GM18502 (cell line): ENCODE measurements at regions not wholly inside any gene's neighbourhood (a gene's known extent, or its start where the extent isn't known, plus 50 kb on each side); places are given as distances from the start of the nearest gene placed in this dataset.
"Not testable (repeated sequence)": the region's sequence is repeated elsewhere in the genome, so short reads cannot be mapped to it uniquely, and the experiment has no call there.

Source experiments
- ATAC-seq: cut with Tn5 transposase; IDR thresholded peaks from one replicate; pipeline ENCODE4 v1.9.1; 2021; ENCODE audit warnings: mild to moderate bottlenecking; ENCODE audit not compliant: unreplicated experiment, poor library complexity

- not testable (repeated sequence) for ATAC-seq
These were observed 116.5 kb upstream of the CDYL start for GRCh38 chr6:4659719-4660118.

- ATAC-seq: no peak
These were observed 117.7 kb upstream of the CDYL start for GRCh38 chr6:4658486-4658885.

- no peak for ATAC-seq
These were observed 120.1 kb upstream of the CDYL start for GRCh38 chr6:4656106-4656505.

- ATAC-seq: no peak
These were observed 120.8 kb upstream of the CDYL start for GRCh38 chr6:4655196-4656025.

GRCh38 chr6:4653141-4653540, 123.1 kb upstream of the CDYL start:
- ATAC-seq: no peak

GRCh38 chr6:4651831-4652467, 124.3 kb upstream of the CDYL start:
- no peak for ATAC-seq

- no peak for ATAC-seq
These were observed 126.5 kb upstream of the CDYL start for GRCh38 chr6:4649728-4650127.

- no peak for ATAC-seq
These were observed 128.5 kb upstream of the CDYL start for GRCh38 chr6:4647414-4648365.

- ATAC-seq: no peak
These were observed 130.4 kb upstream of the CDYL start for GRCh38 chr6:4645713-4646360.

GRCh38 chr6:4644996-4645395, 131.2 kb upstream of the CDYL start:
- ATAC-seq: no peak

GRCh38 chr6:4641461-4641860, 134.7 kb upstream of the CDYL start:
- no peak for ATAC-seq

GRCh38 chr6:4640139-4640538, 136.1 kb upstream of the CDYL start:
- no peak for ATAC-seq

GRCh38 chr6:4638641-4639040, 137.6 kb upstream of the CDYL start:
- ATAC-seq: no peak

GRCh38 chr6:4637691-4638433, 138.3 kb upstream of the CDYL start:
- peak; percentile 89 for ATAC-seq

- ATAC-seq: no peak
These were observed 139.4 kb upstream of the CDYL start for GRCh38 chr6:4636881-4637224.

- ATAC-seq: no peak
These were observed 139.9 kb upstream of the CDYL start for GRCh38 chr6:4636191-4636880.

- ATAC-seq: no peak
These were observed 140.5 kb upstream of the CDYL start for GRCh38 chr6:4635666-4636065.

GRCh38 chr6:4632421-4632820, 143.8 kb upstream of the CDYL start:
- no peak for ATAC-seq

- ATAC-seq: not testable (repeated sequence)
These were observed 146.4 kb upstream of the CDYL start for GRCh38 chr6:4629789-4630188.
